Glomerular endothelial cell (primary cell): ENCODE measurements at regions not wholly inside any gene's neighbourhood (a gene's known extent, or its start where the extent isn't known, plus 50 kb on each side); places are given as distances from the start of the nearest gene placed in this dataset.

Experiments used
- DNase-seq: peaks from one replicate; pipeline ENCODE4 v3.0.0-alpha.2; 2011; ENCODE audit warnings: low read depth, low spot score; ENCODE audit errors: extremely low read depth

GRCh38 chr5:17690473-17690872 lies 56.2 kb downstream of the TAF11L14 start:
- no peak for DNase-seq

- no peak for DNase-seq
Measured at GRCh38 chr5:17691762-17692161, 57.5 kb downstream of the TAF11L14 start.

DNA sequence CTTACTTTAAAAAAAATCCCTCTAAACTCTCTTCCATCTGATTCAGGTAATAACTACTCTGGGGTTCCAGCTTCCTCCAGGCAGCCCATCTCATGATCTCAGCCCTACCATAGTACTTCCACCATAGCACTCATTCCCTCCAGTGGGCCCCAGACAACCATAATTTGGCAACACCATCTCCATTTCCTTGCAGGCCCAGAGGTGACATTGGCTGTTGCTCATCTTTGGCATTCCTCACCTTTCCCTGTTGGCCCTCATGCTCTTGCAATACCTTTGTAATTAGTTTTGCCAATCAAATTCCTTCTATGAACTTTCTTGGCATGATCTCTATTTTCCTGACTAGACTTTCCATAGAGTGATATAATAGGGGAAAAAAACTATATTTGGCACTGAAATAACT lies 60.1 kb downstream of the TAF11L14 start:
- DNase-seq, result no peak

DNA sequence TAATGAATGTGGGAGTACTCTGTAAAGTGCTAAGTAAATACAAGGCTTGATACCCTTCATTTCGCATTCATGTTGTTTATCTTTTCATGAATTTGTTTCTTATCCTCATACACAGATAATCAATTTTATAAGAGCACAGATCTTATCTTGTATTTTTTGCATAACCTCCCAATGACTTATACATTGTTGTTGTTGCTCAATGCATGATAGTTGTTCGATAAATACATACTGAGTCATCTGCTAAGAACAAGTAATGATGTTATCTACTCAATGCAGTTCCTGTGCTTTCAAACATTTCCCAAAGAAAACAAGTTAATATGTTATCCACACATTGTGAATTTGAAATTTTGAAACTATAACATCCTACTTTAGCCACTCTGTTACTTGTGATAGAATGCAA lies 60.7 kb downstream of the TAF11L14 start:
- no peak for DNase-seq

- DNase-seq, result no peak
Measured at GRCh38 chr5:17696627-17697026, 62.4 kb downstream of the TAF11L14 start.

GRCh38 chr5:17697671-17698070 lies 63.4 kb downstream of the TAF11L14 start:
- no peak for DNase-seq

GRCh38 chr5:17709011-17709710 lies 74.9 kb downstream of the TAF11L14 start:
- DNase-seq, result no peak

DNA sequence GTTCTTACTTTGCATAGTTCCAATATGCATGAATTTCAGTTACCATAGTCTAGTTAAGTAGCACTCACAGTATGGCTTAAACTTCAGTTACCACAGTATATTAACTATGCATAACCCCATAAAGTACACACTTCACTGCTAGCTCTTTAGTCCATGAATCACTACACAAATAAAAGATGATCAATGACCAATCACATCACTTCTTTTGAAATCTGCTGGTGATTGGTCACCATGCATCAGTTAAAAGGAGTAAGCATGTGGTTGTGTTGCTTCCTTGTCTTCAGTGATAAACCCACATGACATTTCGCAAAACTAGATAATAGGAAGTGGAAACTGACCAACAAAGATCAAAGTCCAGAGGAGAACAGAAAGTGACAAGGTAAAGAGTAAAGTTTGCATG lies 79.0 kb downstream of the TAF11L14 start:
- no peak for DNase-seq

- no peak for DNase-seq
Measured at GRCh38 chr5:17714186-17714585, 79.9 kb downstream of the TAF11L14 start.

GRCh38 chr5:17719592-17719991 lies 85.3 kb downstream of the TAF11L14 start:
- DNase-seq, result no peak

DNA sequence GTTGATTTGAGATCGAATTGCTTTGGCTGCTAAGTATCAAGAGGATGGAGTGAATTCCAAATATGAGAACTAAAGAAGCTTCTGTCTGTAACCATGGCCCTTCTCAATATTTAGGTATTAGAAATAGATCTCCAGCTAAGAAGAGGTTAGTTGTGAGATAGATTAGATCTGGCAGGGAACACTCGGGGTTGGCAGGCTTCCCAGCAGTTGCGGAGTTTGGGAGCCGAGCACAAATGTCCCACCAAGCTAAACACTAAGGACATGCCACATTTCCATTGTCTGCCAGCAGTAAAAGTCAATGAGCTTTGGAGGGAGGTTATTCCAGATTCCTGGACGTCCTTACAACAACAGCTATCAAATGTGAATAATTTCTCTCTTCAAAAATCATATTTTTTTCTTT lies 85.8 kb downstream of the TAF11L14 start:
- no peak for DNase-seq

GRCh38 chr5:17723876-17724275 lies 89.6 kb downstream of the TAF11L14 start:
- no peak for DNase-seq

- no peak for DNase-seq
Measured at GRCh38 chr5:17727098-17727497, 92.8 kb downstream of the TAF11L14 start.

- no peak for DNase-seq
Measured at GRCh38 chr5:17730421-17730820, 96.2 kb downstream of the TAF11L14 start.

- DNase-seq, result no peak
Measured at GRCh38 chr5:17732351-17732923, 98.2 kb downstream of the TAF11L14 start.

DNA sequence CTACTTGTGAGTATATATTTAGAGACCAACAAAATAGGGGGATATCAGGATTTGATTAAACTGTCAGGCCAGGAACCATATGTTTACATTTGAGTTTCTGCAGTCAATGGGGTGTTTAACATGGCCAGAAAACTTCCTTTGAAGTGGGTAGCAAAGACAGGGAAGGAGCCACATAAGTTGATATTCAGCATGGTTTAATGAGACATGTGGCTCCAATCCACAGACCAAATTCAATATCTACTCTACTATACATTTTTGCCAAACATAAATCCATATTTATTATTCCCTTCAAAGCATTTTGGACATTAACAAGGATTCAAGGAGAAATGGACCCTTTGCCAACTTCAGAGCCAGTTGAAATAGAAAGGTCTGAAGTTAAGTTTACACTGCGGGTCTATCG lies 99.8 kb downstream of the TAF11L14 start:
- DNase-seq, result no peak

DNA sequence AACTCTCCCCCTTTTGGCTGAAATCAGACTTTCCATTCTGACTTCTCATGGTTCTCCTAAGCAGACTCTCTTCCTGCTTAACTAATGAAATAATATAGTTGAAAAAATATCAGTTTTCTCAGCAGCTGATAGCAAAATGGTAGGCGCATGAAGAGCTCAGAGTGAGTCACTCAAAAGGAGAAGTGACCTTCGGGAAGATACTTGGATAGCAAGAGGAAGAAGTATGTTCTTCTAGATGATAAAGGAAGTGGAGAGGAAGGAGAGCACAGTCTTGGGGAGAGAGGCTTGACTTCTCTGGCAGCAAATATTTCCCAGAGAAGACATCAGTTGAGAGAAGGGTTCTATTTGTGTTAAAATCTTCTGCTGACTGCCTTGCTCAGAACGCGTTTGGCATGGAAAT lies 101.5 kb downstream of the TAF11L14 start:
- no peak for DNase-seq

DNA sequence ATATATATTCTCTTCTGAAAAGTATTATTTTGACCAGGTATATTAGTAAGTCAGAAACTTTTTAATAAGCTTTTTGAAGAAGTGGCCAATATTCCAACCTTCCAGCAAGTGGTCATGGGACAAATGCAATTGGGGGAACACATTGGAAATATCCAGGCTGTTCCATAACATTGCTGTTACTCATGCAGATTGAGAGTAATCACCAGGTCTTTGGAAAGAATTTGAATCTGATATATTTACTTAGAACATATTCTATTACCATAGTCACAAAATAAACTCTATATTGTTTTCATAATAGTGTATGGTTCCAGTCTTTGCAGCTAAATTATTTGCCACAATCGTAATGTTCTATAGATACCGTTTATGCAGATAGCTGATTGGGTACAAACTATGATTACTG lies 102.8 kb downstream of the TAF11L14 start:
- no peak for DNase-seq

GRCh38 chr5:17738446-17738845 lies 104.2 kb downstream of the TAF11L14 start:
- DNase-seq, result no peak

GRCh38 chr5:17743580-17744435 lies 109.5 kb downstream of the TAF11L14 start:
- no peak for DNase-seq

DNA sequence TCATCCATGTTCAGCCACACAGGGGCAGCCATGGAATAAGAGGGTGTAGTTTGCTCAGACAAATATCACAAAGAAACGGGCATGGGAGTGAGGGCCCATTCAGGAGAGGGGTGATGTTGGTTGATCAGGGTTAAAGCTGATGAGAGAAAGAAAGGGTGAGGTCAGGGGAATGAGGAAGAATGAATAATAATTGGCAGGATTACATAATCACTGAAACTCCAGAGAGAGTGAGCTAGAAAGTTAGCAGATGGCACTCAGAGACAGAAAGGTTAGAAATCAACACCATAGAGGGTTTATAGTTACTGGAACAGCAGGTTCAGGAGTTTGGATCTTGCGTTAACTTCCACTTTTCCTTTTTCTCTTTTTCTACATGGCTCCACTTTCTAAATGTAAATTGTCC lies 113.9 kb downstream of the TAF11L14 start:
- DNase-seq, result no peak

DNA sequence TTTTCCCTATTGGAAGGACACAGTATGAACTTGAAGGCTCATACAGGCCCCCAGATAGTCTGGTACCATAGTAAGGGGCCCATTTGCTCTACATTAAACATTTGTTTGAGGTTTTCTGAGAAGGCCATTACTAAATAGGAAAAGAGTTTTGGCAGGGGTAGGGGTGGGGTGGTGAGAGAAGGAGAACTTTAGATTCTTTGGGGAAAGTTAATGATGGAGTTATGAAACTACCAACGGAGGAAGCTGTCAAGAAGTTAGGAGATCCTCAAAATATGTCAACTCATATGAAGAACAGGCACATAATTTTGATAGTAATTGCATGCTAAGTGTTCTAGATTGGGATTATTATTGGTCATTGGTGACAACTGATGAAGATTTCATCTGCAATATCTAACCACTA lies 114.7 kb downstream of the TAF11L14 start:
- DNase-seq, result no peak
